ENCODE measurements at regions not wholly inside any gene's neighbourhood (a gene's known extent, or its start where the extent isn't known, plus 50 kb on each side); places are given as distances from the start of the nearest gene placed in this dataset.
A peak's percentile ranks its signal among the peaks of the same experiment; 100 is the strongest.

DNA sequence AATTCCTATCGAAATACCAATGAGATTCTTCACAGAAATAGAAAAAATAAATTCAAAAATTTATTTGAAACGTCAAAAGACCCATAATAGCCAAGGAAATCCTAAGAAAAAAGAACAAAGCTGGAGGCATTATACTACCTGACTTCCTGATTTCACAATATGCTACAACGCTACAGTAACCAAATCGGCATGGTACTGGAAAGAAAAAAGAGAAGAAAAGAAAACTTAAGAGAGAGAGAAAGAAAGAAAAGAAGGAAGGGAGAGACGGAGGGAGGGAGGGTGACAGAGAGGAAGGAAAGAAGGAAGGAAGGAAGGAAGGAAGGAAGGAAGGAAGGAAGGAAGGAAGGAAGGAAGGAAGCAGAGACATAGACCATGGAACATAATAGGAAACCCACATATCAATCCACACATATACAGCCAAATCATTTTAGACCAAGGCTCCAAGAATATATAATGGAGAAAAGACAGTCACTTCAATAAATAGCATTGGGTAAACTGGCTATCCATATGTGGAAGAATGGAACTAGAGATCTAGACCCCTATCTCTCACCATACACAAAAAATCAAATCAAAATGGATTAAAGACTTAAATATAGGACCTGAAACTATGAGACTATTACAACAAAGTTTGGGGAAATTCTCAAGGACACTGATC is 118.6 kb upstream of the CNTN4 start:
- TF ChIP-seq, protein P1, sequence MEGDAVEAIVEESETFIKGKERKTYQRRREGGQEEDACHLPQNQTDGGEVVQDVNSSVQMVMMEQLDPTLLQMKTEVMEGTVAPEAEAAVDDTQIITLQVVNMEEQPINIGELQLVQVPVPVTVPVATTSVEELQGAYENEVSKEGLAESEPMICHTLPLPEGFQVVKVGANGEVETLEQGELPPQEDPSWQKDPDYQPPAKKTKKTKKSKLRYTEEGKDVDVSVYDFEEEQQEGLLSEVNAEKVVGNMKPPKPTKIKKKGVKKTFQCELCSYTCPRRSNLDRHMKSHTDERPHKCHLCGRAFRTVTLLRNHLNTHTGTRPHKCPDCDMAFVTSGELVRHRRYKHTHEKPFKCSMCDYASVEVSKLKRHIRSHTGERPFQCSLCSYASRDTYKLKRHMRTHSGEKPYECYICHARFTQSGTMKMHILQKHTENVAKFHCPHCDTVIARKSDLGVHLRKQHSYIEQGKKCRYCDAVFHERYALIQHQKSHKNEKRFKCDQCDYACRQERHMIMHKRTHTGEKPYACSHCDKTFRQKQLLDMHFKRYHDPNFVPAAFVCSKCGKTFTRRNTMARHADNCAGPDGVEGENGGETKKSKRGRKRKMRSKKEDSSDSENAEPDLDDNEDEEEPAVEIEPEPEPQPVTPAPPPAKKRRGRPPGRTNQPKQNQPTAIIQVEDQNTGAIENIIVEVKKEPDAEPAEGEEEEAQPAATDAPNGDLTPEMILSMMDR (IDR thresholded peaks at IDR 0.05; ENCODE audit: low read depth, low read length): no peak
- no peak overlapping the region for H3K4me3 ChIP-seq (replicated peaks in 1 of 2; ENCODE audit: low read depth in 2 of 2, low read length in 2 of 2)
- no peak for DNase-seq (ENCODE audit: low read depth in 2 of 2)

DNA sequence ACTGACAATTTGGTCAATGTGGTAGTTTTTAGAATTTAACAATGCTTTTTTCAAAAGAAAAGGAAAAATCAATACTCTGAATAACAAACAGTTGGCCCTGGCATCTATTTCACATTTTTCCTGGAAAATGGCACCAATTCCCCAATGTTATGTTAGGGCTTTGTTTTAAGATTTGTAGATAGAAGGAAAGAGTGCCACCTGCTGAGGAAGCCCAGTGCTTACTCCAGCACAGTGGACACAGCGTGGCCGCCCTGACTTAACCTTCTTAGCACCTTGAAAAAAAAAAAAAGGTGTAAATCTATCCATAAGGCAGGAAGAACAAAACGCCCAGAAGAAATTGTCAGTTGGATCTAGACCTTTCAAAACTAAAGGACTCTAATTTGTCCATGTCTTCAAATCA is 110.7 kb upstream of the CNTN4 start:
- TF ChIP-seq, protein P1 (IDR thresholded peaks at IDR 0.05; ENCODE audit: low read depth, low read length): no peak
- H3K4me3 ChIP-seq (replicated peaks in 1 of 2; ENCODE audit: low read depth in 2 of 2, low read length in 2 of 2): no peak overlapping the region
- DNase-seq (ENCODE audit: low read depth in 2 of 2): peak in 1 of 2 donors; percentile 1

DNA sequence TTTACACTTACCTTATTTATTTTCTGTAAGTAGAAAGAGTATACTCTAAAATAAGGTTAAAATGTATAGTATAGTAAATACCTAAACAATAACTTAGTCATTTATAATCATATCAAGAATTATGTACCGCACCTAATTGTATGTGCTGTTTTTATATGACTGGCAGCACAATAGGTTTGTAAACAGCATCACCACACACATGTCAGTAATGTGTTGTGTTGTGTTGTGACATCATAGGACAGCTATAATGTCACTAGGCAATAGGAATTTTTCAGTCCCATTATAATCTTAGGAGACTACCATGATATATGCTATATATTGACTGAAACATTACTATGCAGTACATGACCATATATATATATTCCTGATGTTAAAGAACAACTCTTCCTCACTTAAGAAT is 99.9 kb upstream of the CNTN4 start:
- TF ChIP-seq, protein P1 (IDR thresholded peaks at IDR 0.05; ENCODE audit: low read depth, low read length): no peak
- no peak overlapping the region for H3K4me3 ChIP-seq (replicated peaks in 1 of 2; ENCODE audit: low read depth in 2 of 2, low read length in 2 of 2)
- DNase-seq (ENCODE audit: low read depth in 2 of 2): no peak

DNA sequence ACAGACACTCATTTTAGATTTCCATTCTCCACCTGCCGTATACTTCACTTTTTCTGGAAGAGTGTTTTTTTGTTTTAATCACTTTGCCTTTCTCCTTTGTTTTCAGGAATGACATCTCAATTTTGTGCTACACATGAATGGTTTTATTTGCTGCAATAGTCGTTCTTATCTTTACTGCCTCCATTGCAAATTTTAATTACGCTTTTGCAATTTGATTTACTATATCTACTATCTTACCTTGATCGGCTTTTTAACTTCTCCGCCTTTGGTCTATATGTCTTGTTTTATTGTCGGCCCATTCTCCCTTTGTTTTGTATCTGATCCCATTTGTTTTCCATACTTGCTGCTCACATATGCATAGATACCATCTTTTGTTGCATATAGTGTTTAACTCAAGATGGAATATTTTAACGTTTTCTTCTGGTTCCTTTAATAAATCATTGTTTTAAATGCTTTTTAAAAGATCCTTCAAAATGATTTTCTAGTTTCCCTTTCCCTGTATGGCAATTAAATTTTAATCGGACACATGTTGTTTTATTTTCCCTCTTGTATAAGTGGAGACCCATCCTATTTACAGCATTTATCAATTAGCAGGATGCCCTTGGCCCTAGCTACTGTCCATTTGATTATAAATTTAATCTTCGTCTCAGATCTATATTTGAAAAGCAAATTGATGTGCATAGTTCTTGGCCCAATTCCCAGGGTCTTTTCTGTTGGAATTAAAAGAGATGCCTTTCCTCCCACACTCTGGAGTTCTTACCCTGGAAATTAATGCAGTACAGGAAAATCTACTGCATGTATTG is 97.2 kb upstream of the CNTN4 start:
- TF ChIP-seq, protein P1 (IDR thresholded peaks at IDR 0.05; ENCODE audit: low read depth, low read length): no peak
- DNase-seq (ENCODE audit: low read depth in 2 of 2): no peak
- H3K4me3 ChIP-seq (replicated peaks in 1 of 2; ENCODE audit: low read depth in 2 of 2, low read length in 2 of 2): no peak overlapping the region

DNA sequence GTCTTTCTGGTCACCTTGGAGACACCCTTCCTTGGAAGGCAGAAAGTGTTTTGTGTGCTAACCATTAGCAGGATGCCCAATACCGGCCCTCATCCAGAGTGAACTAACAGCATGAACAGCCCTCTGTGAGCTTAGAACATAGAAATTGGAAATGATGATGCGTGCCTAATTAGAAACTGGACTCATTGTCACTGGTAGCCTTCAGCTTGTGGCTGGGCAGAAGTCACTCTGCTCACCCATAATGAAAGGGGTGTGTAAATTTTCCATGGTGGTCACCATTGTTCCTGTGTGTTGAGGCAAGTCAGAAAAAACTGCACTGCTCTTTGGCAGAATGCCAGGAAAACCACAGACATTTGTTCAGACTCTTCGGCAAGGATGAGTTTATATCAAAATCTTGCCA is 74.7 kb upstream of the CNTN4 start:
- no peak for DNase-seq (ENCODE audit: low read depth in 2 of 2)
- TF ChIP-seq, protein P1 (IDR thresholded peaks at IDR 0.05; ENCODE audit: low read depth, low read length): no peak
- H3K4me3 ChIP-seq (replicated peaks in 1 of 2; ENCODE audit: low read depth in 2 of 2, low read length in 2 of 2): no peak overlapping the region

DNA sequence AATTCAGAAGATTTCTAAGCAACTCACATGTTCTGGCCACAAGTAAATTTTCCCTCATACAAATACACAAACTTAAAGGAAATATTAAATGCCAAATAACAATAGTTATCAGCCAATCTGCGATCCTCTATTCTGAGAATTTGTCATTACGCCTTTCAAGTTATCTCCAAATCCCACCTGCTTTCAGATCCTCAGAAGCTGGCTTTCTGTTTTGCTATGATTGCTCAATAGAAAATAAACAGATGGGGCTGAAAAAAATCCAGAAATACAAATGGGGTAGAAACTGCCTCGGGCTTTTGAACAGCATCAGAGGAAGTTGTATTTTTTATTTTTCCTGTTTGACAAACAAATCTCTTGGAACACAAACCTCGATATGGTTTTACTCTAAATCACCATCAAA is 74.0 kb upstream of the CNTN4 start:
- no peak overlapping the region for H3K4me3 ChIP-seq (replicated peaks in 1 of 2; ENCODE audit: low read depth in 2 of 2, low read length in 2 of 2)
- no peak for DNase-seq (ENCODE audit: low read depth in 2 of 2)
- TF ChIP-seq, protein P1 (IDR thresholded peaks at IDR 0.05; ENCODE audit: low read depth, low read length): no peak

Data from cardiac fibroblast (primary cell).